NT2/D1 (cell line): ENCODE measurements at regions not wholly inside any gene's neighbourhood (a gene's known extent, or its start where the extent isn't known, plus 50 kb on each side); places are given as distances from the start of the nearest gene placed in this dataset.
"Not testable (repeated sequence)": the region's sequence is repeated elsewhere in the genome, so short reads cannot be mapped to it uniquely, and the experiment has no call there.

Experiments
- DNase-seq: peaks from one replicate; pipeline ENCODE4 v3.0.0-alpha.2; 2011; ENCODE audit warnings: low read depth, low spot score
- H3K27me3 ChIP-seq: 2 replicates; pipeline ENCODE4 v1.6.0; 2011; ENCODE audit warnings: mild to moderate bottlenecking; ENCODE audit not compliant: insufficient read length, insufficient read depth
- H3K36me3 ChIP-seq: 2 replicates; pipeline ENCODE4 v1.6.1; 2011; ENCODE audit warnings: mild to moderate bottlenecking, low read length, mixed read lengths; ENCODE audit not compliant: insufficient read depth, insufficient read length
- H3K4me1 ChIP-seq: 2 replicates; pipeline ENCODE4 v1.5.1; 2011; ENCODE audit not compliant: insufficient read depth, insufficient read length
- H3K4me3 ChIP-seq: 2 replicates; pipeline ENCODE4 v1.5.1; 2011; ENCODE audit warnings: low read depth; ENCODE audit not compliant: insufficient read length
- H3K9ac ChIP-seq: 2 replicates; pipeline ENCODE4 v1.6.0; 2011; ENCODE audit warnings: low read depth; ENCODE audit not compliant: insufficient read length
- H3K9me3 ChIP-seq: 2 replicates; pipeline ENCODE4 v1.5.1; 2011; ENCODE audit warnings: mild to moderate bottlenecking, low read length; ENCODE audit not compliant: insufficient read depth
- SUZ12 ChIP-seq: IDR thresholded peaks from 2 replicates; pipeline ENCODE4 v1.6.1; 2011; ENCODE audit not compliant: insufficient read length, insufficient read depth; ENCODE audit errors: extremely low read depth
- YY1 ChIP-seq: IDR thresholded peaks from 2 replicates; pipeline ENCODE4 v1.6.1; 2011; ENCODE audit not compliant: insufficient read length, insufficient read depth
- ZNF274 ChIP-seq: IDR thresholded peaks from 2 replicates; pipeline ENCODE4 v1.6.1; 2011; ENCODE audit warnings: mild to moderate bottlenecking, low read depth, low read length

DNA sequence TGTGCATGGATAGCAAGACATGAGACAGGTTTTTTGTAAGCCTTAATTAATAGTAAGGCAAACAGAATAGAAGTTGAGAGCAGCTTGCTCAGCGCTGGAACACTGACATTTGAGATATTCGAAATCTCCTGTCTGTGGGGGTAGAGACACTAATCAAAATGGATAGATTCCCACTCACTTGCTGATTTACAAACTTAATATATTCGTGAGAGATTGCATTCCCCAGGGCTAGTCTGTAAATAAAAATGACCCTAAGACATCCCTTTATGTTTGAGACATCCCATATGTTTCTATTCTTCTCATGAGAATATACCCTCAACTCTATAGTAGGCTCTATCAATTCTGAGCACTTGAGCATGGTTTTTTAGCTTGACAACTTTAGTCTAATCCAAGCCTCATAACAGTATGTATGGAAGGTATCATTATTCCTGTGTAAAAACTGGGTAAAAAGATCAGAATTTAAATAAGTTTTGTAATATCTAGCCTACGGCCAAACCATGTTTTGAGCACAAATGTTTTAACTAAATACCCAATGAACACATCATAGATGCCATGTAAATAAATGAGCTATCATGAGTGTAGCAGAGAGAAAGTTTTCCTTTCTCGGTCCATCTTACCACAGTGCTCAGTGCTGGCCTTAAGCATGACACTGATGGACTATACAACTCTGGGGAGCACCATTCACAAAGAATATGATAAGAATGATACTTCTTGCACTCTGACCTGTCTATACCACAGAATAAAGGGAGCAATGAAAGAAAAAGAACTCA, 609.2 kb downstream of the PSAT1 start:
- no peak overlapping the region for H3K4me3 ChIP-seq
- H3K27me3 ChIP-seq, result no peaks in the 10 kb centered on the region
- H3K36me3 ChIP-seq, result no peaks in the 10 kb centered on the region
- DNase-seq, result no peak
- TF ChIP-seq ZNF274 (no peak), SUZ12 (no peak), YY1 (no peak)
- H3K9me3 ChIP-seq, result no peaks in the 10 kb centered on the region
- no peak overlapping the region for H3K9ac ChIP-seq
- no peaks in the 10 kb centered on the region for H3K4me1 ChIP-seq

DNA sequence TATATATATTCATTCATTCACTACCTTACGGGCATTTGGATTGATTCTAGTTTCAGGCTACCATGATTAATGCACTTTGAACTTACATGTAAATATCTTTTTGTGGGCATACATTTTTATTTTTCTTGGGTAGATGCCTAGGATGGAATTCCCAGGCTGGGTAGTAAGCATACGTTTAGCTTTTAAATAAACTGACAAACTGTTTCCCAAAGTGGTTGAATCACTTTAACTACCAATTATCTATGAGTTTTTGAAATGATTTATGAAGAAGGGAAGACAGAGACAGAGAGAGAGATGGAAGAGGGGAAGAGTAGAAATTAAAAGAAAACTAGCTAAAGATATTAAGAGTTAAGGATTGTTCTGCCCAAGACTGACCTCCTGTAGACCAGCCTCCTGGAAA, 612.6 kb downstream of the PSAT1 start:
- H3K36me3 ChIP-seq, result no peaks in the 10 kb centered on the region
- TF ChIP-seq YY1 (no peak), ZNF274 (no peak), SUZ12 (no peak)
- no peaks in the 10 kb centered on the region for H3K27me3 ChIP-seq
- H3K9ac ChIP-seq, result no peak overlapping the region
- H3K4me3 ChIP-seq, result no peak overlapping the region
- H3K9me3 ChIP-seq, result no peaks in the 10 kb centered on the region
- no peaks in the 10 kb centered on the region for H3K4me1 ChIP-seq
- DNase-seq, result no peak

DNA sequence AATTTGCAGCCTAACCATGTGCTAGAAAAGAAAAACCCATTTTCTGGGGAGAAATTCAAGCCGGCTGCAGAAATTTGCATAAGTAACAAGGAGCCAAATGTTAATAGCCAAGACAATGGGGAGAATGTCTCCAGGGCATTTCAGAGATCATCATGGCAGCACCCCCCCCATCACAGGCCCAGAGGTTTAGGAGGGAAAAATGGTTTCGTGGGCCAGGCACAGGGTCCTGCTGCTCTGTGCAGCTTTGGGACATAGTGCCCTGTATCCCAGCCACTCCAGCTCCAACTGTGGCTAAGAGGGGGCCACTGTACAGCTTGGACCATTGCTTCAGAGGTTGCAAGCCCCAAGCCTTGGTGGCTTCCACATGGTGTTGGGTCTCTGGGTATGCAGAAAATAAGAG, 620.0 kb downstream of the PSAT1 start:
- H3K36me3 ChIP-seq, H3K4me1 ChIP-seq, DNase-seq, H3K9ac ChIP-seq, H3K27me3 ChIP-seq, H3K4me3 ChIP-seq: not testable (repeated sequence)
- H3K9me3 ChIP-seq, result peaks cover 27% of the 10 kb centered on the region; the same call in 1 of the 2 replicates

DNA sequence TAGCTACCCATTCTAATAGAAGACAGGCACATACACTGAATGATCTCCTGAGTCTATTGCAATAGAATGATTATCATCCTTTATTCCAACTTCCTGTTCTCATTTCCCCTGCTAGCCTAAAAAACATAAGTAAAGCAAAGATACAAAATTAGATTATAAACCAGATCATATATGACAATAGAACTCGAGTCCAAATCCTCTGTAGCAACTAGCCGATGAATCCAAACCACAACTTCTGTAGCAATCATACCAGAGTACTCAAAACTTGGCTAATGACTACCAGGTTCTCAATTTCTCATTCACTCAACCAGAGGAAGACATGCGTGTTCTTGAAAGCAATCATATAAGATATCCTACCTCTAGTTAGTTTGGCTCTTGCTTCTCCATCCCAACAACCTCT, 622.1 kb downstream of the PSAT1 start:
- no peak for DNase-seq
- Histone ChIP-seq H3K27me3 (no peaks in the 10 kb centered on the region), H3K4me1 (no peaks in the 10 kb centered on the region), H3K9me3 (peaks cover 27% of the 10 kb centered on the region; the same call in 1 of the 2 replicates), H3K9ac (no peak overlapping the region), H3K4me3 (no peak overlapping the region), H3K36me3 (no peaks in the 10 kb centered on the region)
- TF ChIP-seq ZNF274 (no peak), SUZ12 (no peak), YY1 (no peak)

DNA sequence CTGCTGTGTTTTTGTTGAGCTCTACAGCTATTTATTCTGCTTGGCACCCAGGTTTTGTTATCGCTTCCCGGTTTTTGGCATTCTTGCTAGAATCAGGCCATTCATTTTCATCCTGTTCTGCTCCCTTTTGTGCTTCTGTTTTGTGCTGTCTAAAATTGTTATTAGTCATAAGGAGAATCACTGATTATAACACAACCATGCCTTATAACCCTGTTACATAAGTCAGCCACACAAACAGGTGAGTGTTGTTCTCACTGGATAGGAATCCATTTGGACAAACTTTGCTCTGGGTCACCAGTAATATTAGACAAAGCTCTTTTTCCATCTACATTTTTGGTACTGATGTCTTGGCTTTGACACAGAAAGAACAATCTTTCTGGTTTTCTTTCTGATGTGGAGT, 622.8 kb downstream of the PSAT1 start:
- Histone ChIP-seq H3K4me1 (no peaks in the 10 kb centered on the region), H3K27me3 (no peaks in the 10 kb centered on the region), H3K36me3 (no peaks in the 10 kb centered on the region), H3K9ac (no peak overlapping the region), H3K4me3 (no peak overlapping the region), H3K9me3 (peaks cover 27% of the 10 kb centered on the region; the same call in 1 of the 2 replicates)
- no peak for DNase-seq
- no peak for TF ChIP-seq YY1
- TF ChIP-seq SUZ12, result no peak
- no peak for TF ChIP-seq ZNF274

DNA sequence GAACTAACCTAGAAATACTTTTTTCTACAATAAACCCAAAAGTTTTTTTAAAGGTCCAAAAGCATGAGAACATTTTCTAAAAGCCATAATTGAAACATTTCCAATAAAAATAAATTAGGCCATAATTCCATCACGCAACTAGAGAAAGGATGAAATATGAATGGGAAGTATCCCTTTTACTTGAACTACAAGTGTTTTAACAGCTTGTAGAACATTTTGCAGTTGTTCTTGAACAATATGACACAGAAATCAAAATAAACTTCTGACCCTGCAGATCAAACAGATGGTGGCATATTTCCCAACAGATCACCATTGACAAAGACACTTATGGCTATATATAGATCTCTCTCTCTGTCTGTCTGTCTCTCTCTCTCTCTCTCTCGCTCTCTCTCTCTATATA, 624.4 kb downstream of the PSAT1 start:
- Histone ChIP-seq H3K9me3 (peaks cover 17% of the 10 kb centered on the region; the same call in 1 of the 2 replicates), H3K27me3 (no peaks in the 10 kb centered on the region), H3K4me1 (no peaks in the 10 kb centered on the region), H3K36me3 (no peaks in the 10 kb centered on the region), H3K9ac (no peak overlapping the region), H3K4me3 (no peak overlapping the region)
- TF ChIP-seq YY1 (no peak), ZNF274 (no peak)
- DNase-seq, result no peak

DNA sequence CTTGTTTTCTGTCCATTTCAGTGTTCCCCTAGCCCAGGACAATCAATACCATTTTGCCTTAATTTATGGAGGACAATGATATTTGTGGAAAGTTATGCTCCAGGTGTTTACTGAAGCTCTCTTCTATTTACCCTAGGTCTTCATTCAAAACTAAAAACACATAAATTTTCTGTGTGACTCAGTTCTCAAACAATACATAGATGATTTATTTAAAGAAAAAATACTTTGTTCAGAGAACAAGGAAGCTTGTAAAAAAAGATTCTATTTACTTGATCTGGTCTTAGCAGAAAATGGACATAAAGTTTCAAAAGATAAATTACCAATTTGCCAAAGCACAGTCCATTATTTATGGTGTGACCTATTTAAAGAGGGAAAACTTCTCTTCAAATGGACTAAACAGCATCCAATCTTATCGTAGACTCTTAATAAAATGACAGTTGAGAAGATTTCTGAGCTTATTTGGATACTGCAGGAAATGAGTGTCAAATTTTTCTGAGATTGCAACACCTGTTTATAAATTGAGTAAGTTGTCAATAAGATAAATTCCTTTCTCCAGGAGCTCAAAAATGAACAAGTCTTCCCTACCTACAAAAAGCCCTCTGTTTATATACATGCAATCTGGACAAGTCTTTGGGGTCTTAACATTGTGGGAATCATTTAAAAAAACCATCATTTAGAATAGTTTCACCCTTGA, 627.2 kb downstream of the PSAT1 start:
- Histone ChIP-seq H3K9ac (no peak overlapping the region), H3K4me1 (no peaks in the 10 kb centered on the region), H3K36me3 (no peaks in the 10 kb centered on the region), H3K27me3 (no peaks in the 10 kb centered on the region), H3K4me3 (no peak overlapping the region), H3K9me3 (no peaks in the 10 kb centered on the region)
- no peak for DNase-seq
- no peak for TF ChIP-seq ZNF274
- no peak for TF ChIP-seq YY1
- TF ChIP-seq SUZ12, result no peak
